ENCODE measurements at regions not wholly inside any gene's neighbourhood (a gene's known extent, or its start where the extent isn't known, plus 50 kb on each side); places are given as distances from the start of the nearest gene placed in this dataset.
"Not testable (repeated sequence)": the region's sequence is repeated elsewhere in the genome, so short reads cannot be mapped to it uniquely, and the experiment has no call there.

GRCh38 chr10:78681986-78682385, 386.8 kb upstream of the ZMIZ1 start:
- not testable (repeated sequence) for DNase-seq (ENCODE audit: low read depth in 2 of 3, low spot score in 2 of 3)

- DNase-seq (ENCODE audit: low read depth in 2 of 3, low spot score in 2 of 3): no peak
Measured at GRCh38 chr10:78684947-78685346, 383.8 kb upstream of the ZMIZ1 start.

GRCh38 chr10:78685466-78686103, 383.2 kb upstream of the ZMIZ1 start:
- DNase-seq (ENCODE audit: low read depth in 2 of 3, low spot score in 2 of 3): no peak

GRCh38 chr10:78686444-78687060, 382.2 kb upstream of the ZMIZ1 start:
- DNase-seq (ENCODE audit: low read depth in 2 of 3, low spot score in 2 of 3): no peak

GRCh38 chr10:78687626-78688025, 381.1 kb upstream of the ZMIZ1 start:
- DNase-seq (ENCODE audit: low read depth in 2 of 3, low spot score in 2 of 3): no peak

GRCh38 chr10:78688230-78688900, 380.4 kb upstream of the ZMIZ1 start:
- DNase-seq (ENCODE audit: low read depth in 2 of 3, low spot score in 2 of 3): no peak

- no peak for DNase-seq (ENCODE audit: low read depth in 2 of 3, low spot score in 2 of 3)
Measured at GRCh38 chr10:78688901-78689583, 379.7 kb upstream of the ZMIZ1 start.

- no peak for DNase-seq (ENCODE audit: low read depth in 2 of 3, low spot score in 2 of 3)
Measured at GRCh38 chr10:78689584-78689935, 379.2 kb upstream of the ZMIZ1 start.

GRCh38 chr10:78690354-78691111, 378.2 kb upstream of the ZMIZ1 start:
- no peak for DNase-seq (ENCODE audit: low read depth in 2 of 3, low spot score in 2 of 3)

GRCh38 chr10:78691301-78692030, 377.3 kb upstream of the ZMIZ1 start:
- DNase-seq (ENCODE audit: low read depth in 2 of 3, low spot score in 2 of 3): no peak

- no peak for DNase-seq (ENCODE audit: low read depth in 2 of 3, low spot score in 2 of 3)
Measured at GRCh38 chr10:78692071-78692470, 376.7 kb upstream of the ZMIZ1 start.

- no peak for DNase-seq (ENCODE audit: low read depth in 2 of 3, low spot score in 2 of 3)
Measured at GRCh38 chr10:78695846-78696245, 372.9 kb upstream of the ZMIZ1 start.

GRCh38 chr10:78696791-78697395, 371.9 kb upstream of the ZMIZ1 start:
- DNase-seq (ENCODE audit: low read depth in 2 of 3, low spot score in 2 of 3): no peak

- DNase-seq (ENCODE audit: low read depth in 2 of 3, low spot score in 2 of 3): no peak
Measured at GRCh38 chr10:78699971-78700370, 368.8 kb upstream of the ZMIZ1 start.

GRCh38 chr10:78700413-78700812, 368.4 kb upstream of the ZMIZ1 start:
- DNase-seq (ENCODE audit: low read depth in 2 of 3, low spot score in 2 of 3): peak in 1 of 3 donors; percentile 4

GRCh38 chr10:78700816-78701520, 367.8 kb upstream of the ZMIZ1 start:
- DNase-seq (ENCODE audit: low read depth in 2 of 3, low spot score in 2 of 3): no peak

- no peak for DNase-seq (ENCODE audit: low read depth in 2 of 3, low spot score in 2 of 3)
Measured at GRCh38 chr10:78702186-78702585, 366.6 kb upstream of the ZMIZ1 start.

GRCh38 chr10:78702876-78703275, 365.9 kb upstream of the ZMIZ1 start:
- DNase-seq (ENCODE audit: low read depth in 2 of 3, low spot score in 2 of 3): no peak

GRCh38 chr10:78703593-78703992, 365.2 kb upstream of the ZMIZ1 start:
- no peak for DNase-seq (ENCODE audit: low read depth in 2 of 3, low spot score in 2 of 3)

Measured in hematopoietic multipotent progenitor cell (in vitro differentiated cells).